GM18861 (cell line): ENCODE measurements at regions not wholly inside any gene's neighbourhood (a gene's known extent, or its start where the extent isn't known, plus 50 kb on each side); places are given as distances from the start of the nearest gene placed in this dataset.
"Not testable (repeated sequence)": the region's sequence is repeated elsewhere in the genome, so short reads cannot be mapped to it uniquely, and the experiment has no call there.

Source experiments
- ATAC-seq: cut with Tn5 transposase; IDR thresholded peaks from one replicate; pipeline ENCODE4 v1.9.1; 2021; ENCODE audit not compliant: unreplicated experiment

DNA sequence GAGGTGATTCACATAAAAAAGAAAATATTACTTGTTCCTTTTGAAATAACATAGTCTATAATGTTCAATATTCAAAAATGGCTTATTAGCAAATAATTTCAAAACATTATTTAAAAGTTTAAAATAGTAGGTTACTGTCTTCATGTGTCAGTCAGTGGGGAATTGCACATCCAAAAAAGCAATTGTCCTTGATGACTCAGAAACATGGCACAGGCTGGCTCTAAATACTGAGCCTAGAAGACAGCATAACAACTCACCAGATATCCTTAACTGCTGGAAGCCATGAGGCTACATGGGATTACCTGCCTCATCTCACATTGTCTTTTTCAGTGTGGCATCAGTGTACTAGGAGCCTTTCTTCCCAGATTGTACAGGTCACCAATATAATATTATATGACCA is 439.5 kb upstream of the RGMB start:
- ATAC-seq: no peak

DNA sequence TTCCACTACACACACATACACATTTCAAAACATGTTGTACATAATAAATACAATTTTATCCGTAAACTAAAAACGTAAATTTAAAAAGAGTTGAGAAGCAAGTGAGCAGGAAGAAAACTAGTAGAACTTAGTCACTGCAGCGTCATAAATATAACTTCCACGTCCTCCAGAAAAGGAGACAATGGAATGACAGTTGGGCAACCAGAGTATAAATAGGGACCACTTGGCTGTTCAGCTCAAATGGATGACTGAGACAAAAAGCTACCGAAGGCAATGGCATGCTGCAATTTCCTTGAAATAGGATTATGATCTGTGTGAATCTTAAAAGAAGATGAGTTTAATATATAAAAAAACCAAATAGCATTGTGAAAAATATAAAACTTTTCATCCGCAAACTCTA is 438.5 kb upstream of the RGMB start:
- ATAC-seq: no peak

DNA sequence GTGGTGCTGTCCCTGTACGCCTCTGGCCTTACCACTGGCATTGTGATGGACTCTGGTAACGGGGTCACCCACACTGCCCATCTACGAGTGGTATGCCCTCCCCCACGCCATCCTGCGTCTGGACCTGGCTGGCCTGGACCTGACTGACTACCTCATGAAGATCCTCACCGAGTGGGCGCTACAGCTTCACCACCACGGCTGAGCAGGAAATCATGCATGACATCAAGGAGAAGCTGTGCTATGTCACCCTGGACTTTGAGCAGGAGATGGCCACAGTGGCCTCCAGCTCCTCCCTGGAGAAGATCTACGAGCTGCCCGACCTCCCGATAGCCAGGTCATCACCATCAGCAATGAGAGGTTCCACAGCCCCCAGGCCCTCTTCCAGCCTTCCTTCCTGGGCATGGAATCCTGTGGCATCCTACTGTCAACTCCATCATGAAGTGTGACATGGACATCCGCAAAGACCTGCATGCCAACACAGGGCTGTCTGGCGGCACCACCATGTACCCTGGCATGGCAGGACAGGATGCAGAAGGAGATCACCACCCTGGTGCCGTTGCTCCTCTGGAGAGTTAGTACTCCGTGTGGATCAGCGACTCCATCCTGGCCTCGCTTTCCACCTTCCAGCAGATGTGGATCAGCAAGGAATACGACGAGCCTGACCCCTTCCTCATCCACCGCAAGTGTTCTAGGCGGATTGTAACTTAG is 434.2 kb upstream of the RGMB start:
- ATAC-seq: no peak

DNA sequence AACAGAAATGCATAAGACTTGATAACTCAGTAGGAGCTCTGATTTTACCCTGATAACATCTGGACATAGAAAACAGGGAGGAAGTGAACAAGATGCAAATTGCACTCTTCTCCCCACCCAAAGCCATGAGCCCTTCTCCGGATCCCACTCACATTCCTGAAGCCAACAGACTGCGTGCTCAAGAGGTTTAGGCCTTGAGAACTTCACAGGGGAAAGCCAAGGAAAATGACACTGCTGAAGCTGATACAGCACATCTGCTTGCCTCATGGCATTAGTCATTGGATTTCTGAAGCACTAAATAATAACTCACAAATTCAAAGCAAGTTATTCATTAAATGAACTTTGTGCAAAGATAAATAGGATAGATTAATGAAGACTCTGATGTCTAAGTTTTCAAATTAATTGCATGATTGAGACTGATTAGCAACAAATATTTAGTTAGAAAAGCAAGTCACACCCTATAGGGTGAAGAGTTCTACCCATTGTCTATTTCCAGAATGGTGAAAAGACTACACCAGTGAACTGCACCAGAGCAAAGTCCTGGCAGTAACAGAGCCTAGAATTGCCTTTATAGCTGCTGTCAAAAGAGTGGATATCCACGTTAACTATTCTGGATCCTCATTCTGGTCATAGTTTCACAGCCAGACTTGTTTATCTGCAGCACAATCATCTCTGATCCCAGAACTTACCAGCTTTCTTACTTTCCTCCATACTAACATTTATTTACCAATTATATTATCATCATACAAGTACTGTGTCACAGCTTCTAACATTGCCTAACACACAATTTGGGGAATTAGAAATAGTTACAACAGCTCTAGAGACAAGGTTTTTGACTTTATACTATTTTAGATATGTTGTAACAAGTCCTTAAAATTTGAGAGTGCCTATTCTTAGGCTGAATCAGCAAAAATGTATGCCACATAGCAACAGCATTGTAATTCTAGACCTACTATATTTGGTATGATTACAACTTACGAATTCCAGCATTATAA is 432.1 kb upstream of the RGMB start:
- ATAC-seq: no peak

DNA sequence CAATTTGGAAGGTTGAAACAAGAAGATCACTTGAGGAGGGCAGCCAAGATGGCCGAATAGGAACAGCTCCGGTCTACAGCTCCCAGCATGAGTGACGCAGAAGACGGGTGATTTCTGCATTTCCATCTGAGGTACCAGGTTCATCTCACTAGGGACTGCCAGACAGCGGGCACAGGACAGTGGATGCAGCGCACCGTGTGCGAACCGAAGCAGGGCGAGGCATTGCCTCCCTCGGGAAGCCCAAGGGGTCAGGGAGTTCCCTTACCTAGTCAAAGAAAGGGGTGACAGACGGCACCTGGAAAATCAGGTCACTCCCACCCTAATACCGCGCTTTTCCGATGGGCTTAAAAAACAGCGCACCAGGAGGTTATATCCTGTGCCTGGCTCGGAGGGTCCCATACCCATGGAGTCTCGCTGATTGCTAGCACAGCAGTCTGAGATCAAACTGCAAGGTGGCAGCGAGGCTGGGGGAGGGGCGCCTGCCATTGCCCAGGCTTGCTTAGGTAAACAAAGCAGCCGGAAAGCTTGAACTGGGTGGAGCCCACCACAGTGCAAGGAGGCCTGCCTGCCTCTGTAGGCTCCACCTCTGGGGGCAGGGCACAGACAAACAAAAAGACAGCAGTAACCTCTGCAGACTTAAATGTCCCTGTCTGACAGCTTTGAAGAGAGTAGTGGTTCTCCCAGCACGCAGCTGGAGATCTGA is 430.4 kb upstream of the RGMB start:
- not testable (repeated sequence) for ATAC-seq

DNA sequence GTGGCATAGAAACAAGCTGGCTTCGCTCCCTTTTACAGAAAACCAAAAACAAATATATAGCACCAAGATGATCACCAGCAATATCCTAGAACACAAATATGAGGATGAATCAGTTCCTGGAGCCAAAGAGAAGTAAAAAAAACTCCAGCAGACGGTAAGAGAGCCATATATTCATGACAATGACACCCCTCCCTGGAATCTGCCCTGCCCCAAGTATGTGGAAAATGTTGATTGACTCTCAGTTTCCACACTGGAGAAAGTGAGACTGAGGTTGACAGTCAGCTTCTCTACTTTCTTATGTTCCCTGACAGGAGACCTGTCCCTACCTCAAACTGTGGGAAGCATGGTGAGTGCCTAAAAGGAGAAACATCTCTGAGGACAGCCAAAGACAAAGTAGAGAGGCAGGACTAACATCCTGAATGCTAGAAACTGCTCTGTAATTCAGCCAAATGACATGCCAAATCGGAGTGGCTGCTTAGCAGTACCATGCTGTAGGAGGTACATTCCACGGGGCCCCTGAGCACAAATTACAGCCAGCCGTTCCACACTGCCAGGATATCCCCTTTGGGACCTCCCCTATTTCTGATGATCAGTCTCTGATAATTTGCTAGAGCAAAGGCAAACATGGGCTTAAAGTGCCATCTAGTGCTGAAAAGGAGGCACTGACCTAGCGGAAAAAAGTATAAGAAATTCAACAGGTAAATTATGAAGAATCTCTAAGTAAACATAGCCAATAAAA is 424.0 kb upstream of the RGMB start:
- ATAC-seq: no peak

DNA sequence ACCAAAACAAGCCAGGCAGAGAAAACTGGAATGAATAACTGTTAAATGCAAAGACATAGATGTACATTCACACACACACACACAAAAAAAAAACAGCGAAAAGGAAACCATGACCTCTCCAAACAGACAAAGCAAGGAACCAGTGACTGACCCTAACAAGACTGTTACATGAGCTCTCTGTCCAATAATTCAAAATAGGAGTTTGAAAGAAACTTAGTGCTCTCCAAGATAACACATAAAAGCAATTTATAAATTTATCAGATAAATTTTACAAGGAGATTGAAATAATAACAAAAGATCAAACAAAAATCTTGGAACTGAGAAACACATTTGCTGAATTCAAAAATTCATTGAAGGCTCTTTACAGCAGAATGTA is 423.5 kb upstream of the RGMB start:
- no peak for ATAC-seq

DNA sequence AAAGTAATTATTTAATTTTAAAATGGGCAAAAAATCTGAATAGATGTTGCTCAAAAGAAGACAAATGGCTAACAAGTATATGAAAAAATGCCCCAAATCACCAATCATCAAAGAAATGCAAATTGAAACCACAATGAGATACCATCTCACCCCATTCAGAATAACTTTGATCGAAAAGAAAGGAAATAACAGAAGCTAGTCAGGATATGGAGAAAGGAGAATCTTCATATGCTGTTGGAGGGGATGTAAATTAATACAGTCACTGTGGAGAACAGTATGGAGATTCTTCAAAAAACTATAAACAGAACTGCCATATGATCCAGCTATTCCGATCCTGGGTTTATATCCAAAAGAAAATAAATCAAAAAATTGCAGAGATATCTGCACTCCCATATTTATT is 418.5 kb upstream of the RGMB start:
- no peak for ATAC-seq

DNA sequence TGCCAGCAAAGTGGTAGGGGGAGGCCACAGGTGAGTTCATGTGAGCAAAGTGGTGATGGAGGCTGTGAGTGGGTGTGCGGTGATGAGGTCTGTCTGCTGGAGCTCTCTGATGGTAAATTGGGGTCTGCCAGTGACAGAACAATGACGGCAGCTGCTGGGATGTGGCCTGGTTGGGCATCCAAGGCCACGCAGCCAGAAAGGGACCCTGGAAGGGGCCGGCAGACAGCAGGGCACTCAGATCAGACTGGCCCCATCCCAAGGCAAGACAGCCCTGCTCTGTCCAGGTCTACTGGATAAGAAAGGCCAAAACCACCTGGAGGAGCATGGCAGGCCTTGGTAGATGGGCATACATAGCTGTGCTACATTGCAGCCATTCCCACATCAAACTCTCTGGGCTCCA is 412.9 kb upstream of the RGMB start:
- no peak for ATAC-seq

DNA sequence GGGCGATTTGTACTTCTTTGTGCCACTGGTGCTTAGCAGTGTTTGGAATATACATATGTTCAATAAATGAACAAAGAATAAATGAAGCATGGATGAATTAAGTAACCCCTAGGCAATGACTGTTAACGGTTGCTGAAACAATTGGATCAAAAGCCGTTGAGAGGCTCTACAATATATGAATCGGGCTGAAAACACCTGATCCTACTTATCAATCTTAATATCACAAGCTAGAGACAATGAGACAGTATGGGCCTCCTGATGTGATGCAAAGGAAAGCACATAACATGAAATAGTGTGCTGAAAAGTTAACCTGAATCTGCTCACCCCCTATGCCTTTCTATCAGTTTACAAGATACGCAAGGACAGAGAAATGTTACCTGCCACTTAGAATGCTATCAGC is 410.3 kb upstream of the RGMB start:
- ATAC-seq: no peak

DNA sequence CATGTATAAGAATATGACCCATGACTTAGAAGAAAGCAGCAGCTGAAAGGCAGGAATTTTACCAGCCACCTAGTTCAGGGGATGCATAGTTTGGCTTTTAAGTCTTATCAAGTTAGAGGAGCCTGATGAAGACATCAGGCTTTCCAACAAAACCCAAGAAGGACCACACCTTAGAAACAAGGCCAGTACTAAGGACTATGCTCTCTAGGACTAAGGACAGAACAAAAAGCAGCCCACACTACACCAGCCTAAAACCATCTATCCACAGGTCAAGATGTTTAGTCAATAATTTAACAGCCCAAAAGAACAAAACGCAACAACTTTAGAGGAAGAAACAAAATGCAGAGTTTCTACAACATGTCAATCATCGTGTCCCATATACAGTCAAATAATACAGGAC is 408.9 kb upstream of the RGMB start:
- no peak for ATAC-seq

DNA sequence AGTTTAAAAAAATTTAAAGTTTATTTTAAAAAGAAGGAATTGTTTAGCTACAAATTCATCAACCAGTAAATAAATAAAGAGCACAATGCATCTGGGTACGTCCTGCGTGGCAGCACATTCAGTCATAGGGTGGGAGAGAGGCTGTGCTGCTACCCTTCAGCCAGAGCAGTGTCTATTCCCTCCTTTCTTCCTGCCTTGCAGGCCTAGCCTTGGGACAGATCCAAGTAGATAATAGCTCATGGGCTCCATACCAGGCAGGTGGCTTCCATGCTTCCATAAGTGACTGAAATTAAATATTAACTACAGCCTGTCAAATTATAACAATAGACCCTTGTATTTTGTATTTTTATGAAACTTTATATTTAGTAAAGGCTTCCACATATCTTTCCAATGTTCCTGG is 408.3 kb upstream of the RGMB start:
- no peak for ATAC-seq

DNA sequence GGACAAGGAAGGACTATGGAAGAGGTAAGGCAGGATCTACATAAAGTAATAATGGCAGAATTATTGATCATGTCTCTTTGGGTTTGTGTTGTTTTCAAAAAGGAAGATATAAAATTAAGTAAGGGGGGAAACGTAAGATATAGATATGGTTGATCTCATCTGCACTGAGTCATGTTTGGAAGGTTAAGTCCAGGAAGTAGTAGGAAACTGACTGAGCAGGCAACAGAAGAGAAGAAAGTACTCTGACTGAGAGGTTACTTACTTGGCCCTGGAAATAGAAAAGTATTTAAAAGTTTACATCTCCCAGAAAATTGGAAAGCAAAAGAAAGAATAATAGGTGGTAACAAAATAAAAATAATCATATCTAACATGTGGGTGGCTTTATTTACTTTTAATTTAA is 405.3 kb upstream of the RGMB start:
- ATAC-seq: no peak

DNA sequence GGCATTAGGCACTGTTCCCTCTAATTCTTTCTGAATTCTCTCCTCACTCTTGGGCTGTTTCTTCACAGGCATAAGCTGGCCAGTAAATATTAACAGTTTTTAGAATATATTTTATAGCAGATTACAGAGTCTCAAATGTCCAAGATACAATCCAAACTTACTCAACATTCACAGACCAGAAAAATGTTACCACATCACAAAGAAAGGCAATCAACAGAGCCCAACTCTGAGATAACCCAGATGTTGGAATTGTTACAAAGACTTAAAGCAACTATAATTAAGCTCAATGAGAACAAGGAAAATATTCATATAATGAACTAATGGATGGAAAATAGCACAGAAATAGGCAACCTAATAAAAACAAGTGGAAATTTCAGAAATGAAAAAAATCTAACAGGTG is 401.1 kb upstream of the RGMB start:
- no peak for ATAC-seq

DNA sequence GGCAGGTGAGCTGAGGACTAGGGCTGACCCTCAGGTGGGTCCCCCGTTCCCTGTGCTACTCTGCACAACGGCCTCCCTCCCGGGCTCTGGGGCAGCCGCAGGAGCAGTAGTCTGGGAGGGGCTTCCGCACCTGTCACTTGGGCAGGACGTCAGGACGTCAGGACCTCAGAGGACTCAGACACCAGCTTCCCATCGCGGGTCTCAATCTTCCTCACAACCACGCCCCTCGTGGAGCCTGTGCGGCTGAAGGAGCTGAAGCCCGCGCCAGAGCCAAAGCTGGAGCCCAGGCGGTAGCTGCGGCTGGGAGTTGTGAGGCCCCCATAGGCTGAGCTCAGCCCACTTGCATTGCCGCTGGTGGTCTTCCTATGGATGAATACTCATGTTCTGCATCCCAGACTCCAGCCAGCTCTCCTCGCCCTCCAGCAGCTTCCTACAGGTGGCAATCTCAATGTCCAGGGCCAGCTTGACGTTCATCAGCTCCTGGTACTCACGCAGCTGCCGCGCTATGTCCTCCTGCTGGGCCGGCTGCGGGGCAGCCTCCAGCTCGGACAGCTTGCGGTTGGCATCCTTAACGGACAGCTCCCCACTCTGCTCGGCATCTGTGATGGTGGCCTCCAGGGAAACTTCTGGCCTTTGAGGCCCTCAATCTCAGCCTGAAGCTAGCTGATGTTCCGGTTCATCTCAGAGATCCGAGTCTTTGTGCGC is 381.4 kb upstream of the RGMB start:
- ATAC-seq: no peak

DNA sequence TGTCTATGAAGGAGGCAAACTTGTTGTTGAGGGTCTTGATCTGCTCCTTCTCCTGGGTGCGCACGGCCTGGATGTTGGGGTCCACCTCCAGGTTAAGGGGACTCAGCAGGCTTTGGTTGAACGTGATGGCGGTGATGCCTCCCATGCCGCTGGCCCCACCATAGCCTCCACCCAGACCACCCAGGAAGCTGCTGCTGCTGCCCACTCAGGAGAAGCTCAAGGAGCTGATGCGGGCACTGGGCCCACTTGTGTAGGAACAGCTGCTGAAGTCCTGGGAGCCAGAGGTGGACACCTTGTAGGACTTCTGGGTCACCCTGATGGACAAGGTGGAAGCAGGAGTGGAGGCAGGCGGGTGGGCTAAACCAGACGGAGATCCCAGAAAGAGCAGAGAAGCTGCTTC is 380.3 kb upstream of the RGMB start:
- ATAC-seq: not testable (repeated sequence)

DNA sequence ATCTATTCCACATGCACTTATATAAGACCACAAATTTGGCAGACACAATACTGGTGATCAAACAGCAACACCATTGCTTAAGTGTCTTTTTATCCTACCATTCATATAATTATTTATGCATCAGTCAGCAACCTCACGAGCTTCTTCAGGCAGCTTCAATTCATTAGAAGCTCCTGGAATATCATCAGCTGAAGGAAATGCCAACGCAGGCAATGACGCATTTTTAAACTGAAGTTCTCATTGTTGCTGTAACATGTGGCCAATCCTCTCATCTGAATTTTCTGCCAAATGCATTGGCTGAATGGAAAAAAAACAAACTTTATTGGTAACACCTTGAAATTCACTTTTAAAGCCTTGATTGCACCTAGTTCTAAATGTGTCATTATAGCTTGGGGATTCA is 376.4 kb upstream of the RGMB start:
- no peak for ATAC-seq

DNA sequence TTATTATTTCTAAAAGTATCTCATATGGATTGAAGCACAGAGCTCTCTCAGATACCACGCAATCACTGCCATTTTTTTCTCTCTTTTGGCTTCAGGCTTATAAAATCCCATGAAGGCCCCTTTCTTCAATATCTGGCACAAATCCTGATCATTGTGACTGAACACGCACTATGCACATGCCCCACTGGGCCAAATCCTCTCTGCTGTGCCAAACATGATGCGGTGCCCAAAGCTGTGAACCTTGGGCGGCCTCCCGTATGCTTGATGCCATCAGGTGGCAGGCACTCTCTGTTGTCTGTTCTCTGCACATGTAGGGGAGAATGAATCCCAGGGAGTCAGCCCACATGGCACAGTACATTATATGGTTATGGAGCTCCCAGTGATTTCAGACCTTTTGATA is 375.0 kb upstream of the RGMB start:
- ATAC-seq: no peak

DNA sequence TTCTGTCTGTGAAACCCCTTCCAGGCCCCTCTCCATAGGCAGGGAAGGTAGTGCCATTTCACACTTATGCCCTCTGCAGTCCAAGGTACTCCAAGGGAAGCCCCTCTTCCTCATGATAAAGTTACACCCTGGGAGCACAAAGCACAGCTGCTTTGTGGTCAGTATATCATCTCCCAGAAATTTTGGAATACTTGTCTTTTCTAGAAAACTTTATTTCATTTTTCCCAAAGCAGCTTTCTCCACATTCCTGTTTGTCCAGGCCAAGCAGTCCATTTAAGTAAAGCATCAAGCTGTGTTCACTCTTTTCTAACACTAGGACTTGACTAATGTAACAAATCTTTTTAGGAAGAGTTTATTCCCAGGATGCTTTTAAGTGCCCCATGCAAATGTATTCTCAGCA is 371.8 kb upstream of the RGMB start:
- ATAC-seq: no peak

DNA sequence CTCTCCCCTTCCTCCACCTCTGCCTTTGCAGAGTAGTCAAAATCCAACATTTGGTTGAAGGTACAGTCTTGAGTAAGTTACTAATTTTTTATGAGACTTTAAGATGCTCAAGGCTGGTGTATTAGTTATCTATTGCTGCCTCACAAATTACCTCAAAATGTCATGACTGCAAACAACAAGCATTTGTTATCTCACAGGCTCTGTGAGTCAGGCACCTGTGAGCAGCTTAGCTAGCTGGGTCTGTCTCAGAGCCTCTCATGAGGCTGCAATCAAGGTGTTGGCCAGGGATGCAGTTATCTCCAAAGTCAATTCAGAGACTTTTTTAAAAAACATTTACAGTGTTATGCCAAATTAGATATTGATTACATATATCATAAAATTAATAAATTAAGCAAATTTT is 371.3 kb upstream of the RGMB start:
- ATAC-seq: no peak

DNA sequence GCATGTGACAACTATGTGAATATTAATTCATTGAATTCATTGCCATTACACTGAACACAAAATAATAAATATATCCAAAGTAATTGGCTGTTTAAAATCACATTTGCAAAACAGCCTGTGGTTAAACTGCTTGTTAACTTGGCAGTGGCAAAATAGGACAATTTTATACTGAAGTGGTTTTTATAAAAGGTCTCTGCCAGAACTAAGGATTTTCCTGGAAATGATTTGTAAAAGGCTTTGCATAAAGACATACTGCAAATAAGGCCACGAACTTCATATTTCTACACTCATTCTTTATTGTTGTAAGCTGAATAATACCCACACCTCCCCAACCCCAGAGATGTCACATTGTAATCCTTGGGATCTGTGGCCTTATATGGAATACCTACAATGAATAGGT is 370.3 kb upstream of the RGMB start:
- ATAC-seq: no peak
